Neural progenitor cell (in vitro differentiated cells): ENCODE measurements at regions not wholly inside any gene's neighbourhood (a gene's known extent, or its start where the extent isn't known, plus 50 kb on each side); places are given as distances from the start of the nearest gene placed in this dataset.

ENCODE experiments used
- DNase-seq: peaks from one replicate; pipeline ENCODE4 v3.0.0-alpha.2; 2016; ENCODE audit warnings: low spot score
- H2AFZ ChIP-seq: fragments of 200-600 bp; sonication (generic); replicated peaks from 2 replicates; pipeline ENCODE4 v1.6.1; 2016; ENCODE audit warnings: antibody characterized with exemption
- H3F3A ChIP-seq: fragments of 200-600 bp; sonication (generic); 2 replicates; pipeline ENCODE4 v1.6.1; 2016; ENCODE audit warnings: antibody characterized with exemption, low read depth
- H3K27ac ChIP-seq: fragments of 200-600 bp; sonication (generic); 2 replicates; pipeline ENCODE4 v1.5.1; 2016; ENCODE audit warnings: mild to moderate bottlenecking
- H3K27me3 ChIP-seq: fragments of 200-600 bp; sonication (generic); 2 replicates; pipeline ENCODE4 v1.6.1; 2016; ENCODE audit warnings: mild to moderate bottlenecking, moderate library complexity
- H3K36me3 ChIP-seq: fragments of 200-600 bp; sonication (generic); 2 replicates; pipeline ENCODE4 v1.5.1; 2016
- H3K4me1 ChIP-seq: fragments of 200-600 bp; sonication (generic); 2 replicates; pipeline ENCODE4 v1.6.1; 2016; ENCODE audit warnings: mixed run types
- H3K4me2 ChIP-seq: fragments of 200-600 bp; sonication (generic); 2 replicates; pipeline ENCODE4 v1.6.1; 2016
- H3K4me3 ChIP-seq: fragments of 200-600 bp; sonication (generic); 2 replicates; pipeline ENCODE4 v1.5.1; 2016
- H3K79me2 ChIP-seq: fragments of 200-600 bp; sonication (generic); 2 replicates; pipeline ENCODE4 v1.6.1; 2016; ENCODE audit warnings: low read depth
- H3K9ac ChIP-seq: fragments of 200-600 bp; sonication (generic); 2 replicates; pipeline ENCODE4 v1.6.1; 2016
- H3K9me3 ChIP-seq: fragments of 200-600 bp; sonication (generic); 2 replicates; pipeline ENCODE4 v1.5.1; 2016; ENCODE audit warnings: low read depth
- H4K20me1 ChIP-seq: fragments of 200-600 bp; sonication (generic); 2 replicates; pipeline ENCODE4 v1.6.1; 2016; ENCODE audit warnings: low read depth
- H3K27ac Mint-ChIP-seq: 3 replicates; pipeline ENCODE4 v1.8.0; 2021; ENCODE audit warnings: mixed read lengths
- H3K27me3 Mint-ChIP-seq: 2 replicates; pipeline ENCODE4 v1.8.0; 2022; ENCODE audit warnings: low read depth, mild to moderate bottlenecking, inconsistent platforms, moderate library complexity, mixed read lengths; ENCODE audit not compliant: insufficient read depth
- H3K36me3 Mint-ChIP-seq: 3 replicates; pipeline ENCODE4 v1.8.0; 2021; ENCODE audit warnings: mixed read lengths
- H3K4me1 Mint-ChIP-seq: 3 replicates; pipeline ENCODE4 v1.8.0; 2021; ENCODE audit warnings: mixed read lengths
- H3K4me3 Mint-ChIP-seq: 3 replicates; pipeline ENCODE4 v1.8.0; 2021; ENCODE audit warnings: mild to moderate bottlenecking, moderate library complexity, mixed read lengths
- H3K9me3 Mint-ChIP-seq: 3 replicates; pipeline ENCODE4 v1.8.0; 2020; ENCODE audit warnings: mixed read lengths
- EZH2 ChIP-seq: fragments of 200-600 bp; sonication (generic); IDR thresholded peaks from 2 replicates; pipeline ENCODE4 v1.6.1; 2017; ENCODE audit warnings: antibody characterized with exemption, mild to moderate bottlenecking, moderate library complexity
- EZH2phosphoT487 ChIP-seq: fragments of 200-600 bp; sonication (generic); IDR thresholded peaks from 2 replicates; pipeline ENCODE4 v1.6.1; 2017; ENCODE audit warnings: antibody characterized with exemption
- TF ChIP-seq, protein P1 (sequence below): fragments of 200-600 bp; sonication (generic); IDR thresholded peaks from 2 replicates; pipeline ENCODE4 v1.5.1; 2017; ENCODE audit warnings: antibody characterized with exemption, mild to moderate bottlenecking

- Histone ChIP-seq H3K79me2 (no peaks in the 10 kb centered on the region), H3K9me3 (no peaks in the 10 kb centered on the region), H3K27me3 (no peaks in the 10 kb centered on the region), H3K36me3 (no peaks in the 10 kb centered on the region), H3K4me2 (no peak overlapping the region), H3F3A (no peaks in the 10 kb centered on the region), H3K27ac (no peak overlapping the region), H4K20me1 (no peaks in the 10 kb centered on the region), H3K4me1 (no peaks in the 10 kb centered on the region), H3K9ac (no peak overlapping the region), H3K4me3 (no peak overlapping the region), H2AFZ (no peak overlapping the region)
- Mint-ChIP-seq H3K27ac (no peak overlapping the region), H3K36me3 (no peaks in the 10 kb centered on the region), H3K27me3 (no peaks in the 10 kb centered on the region), H3K4me3 (no peak overlapping the region), H3K9me3 (no peaks in the 10 kb centered on the region), H3K4me1 (no peaks in the 10 kb centered on the region)
- no peak for DNase-seq
- TF ChIP-seq EZH2phosphoT487 = no peak
- TF ChIP-seq, protein P1, sequence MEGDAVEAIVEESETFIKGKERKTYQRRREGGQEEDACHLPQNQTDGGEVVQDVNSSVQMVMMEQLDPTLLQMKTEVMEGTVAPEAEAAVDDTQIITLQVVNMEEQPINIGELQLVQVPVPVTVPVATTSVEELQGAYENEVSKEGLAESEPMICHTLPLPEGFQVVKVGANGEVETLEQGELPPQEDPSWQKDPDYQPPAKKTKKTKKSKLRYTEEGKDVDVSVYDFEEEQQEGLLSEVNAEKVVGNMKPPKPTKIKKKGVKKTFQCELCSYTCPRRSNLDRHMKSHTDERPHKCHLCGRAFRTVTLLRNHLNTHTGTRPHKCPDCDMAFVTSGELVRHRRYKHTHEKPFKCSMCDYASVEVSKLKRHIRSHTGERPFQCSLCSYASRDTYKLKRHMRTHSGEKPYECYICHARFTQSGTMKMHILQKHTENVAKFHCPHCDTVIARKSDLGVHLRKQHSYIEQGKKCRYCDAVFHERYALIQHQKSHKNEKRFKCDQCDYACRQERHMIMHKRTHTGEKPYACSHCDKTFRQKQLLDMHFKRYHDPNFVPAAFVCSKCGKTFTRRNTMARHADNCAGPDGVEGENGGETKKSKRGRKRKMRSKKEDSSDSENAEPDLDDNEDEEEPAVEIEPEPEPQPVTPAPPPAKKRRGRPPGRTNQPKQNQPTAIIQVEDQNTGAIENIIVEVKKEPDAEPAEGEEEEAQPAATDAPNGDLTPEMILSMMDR = no peak
- no peak for TF ChIP-seq EZH2
Observed at GRCh38 chr6:66731310-66731709, 1024.3 kb upstream of the EYS start.

- Histone ChIP-seq H4K20me1 (no peaks in the 10 kb centered on the region), H3K27ac (no peak overlapping the region), H3K4me2 (no peak overlapping the region), H3K4me1 (no peaks in the 10 kb centered on the region), H3F3A (no peaks in the 10 kb centered on the region), H3K4me3 (no peak overlapping the region), H3K9me3 (no peaks in the 10 kb centered on the region), H3K9ac (no peak overlapping the region), H3K27me3 (no peaks in the 10 kb centered on the region), H3K79me2 (no peaks in the 10 kb centered on the region), H3K36me3 (no peaks in the 10 kb centered on the region), H2AFZ (no peak overlapping the region)
- no peaks in the 10 kb centered on the region for H3K9me3 Mint-ChIP-seq
- no peaks in the 10 kb centered on the region for H3K4me1 Mint-ChIP-seq
- no peaks in the 10 kb centered on the region for H3K36me3 Mint-ChIP-seq
- H3K27ac Mint-ChIP-seq = no peak overlapping the region
- no peak for TF ChIP-seq EZH2phosphoT487
- TF ChIP-seq EZH2 = no peak
- TF ChIP-seq, protein P1 = no peak
- H3K27me3 Mint-ChIP-seq = no peaks in the 10 kb centered on the region
- no peak overlapping the region for H3K4me3 Mint-ChIP-seq
- DNase-seq = no peak
Observed at GRCh38 chr6:66725670-66726069, 1018.6 kb upstream of the EYS start.

DNA sequence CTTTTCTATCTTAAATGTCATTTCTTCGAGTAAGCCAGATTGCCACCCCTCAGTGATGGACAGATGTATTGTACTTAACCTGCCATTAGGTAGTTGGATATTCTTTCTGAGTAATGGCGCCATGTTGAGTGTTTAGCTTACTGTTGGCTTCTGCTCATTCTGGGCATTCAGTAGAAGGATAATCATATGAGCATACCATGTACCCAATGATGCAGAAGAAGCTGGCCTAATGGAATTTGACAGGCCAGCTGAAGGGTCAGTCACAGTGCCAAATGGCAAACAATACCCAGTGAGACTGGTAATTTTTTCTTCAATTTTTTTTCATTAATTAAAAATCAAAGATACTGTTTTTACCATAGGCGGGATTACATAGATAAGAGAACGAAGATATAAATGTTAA is 1010.8 kb upstream of the EYS start:
- no peaks in the 10 kb centered on the region for H3K9me3 Mint-ChIP-seq

More for the DNA sequence above, 1010.8 kb upstream of the EYS start:
- no peaks in the 10 kb centered on the region for H3K79me2 ChIP-seq
- no peaks in the 10 kb centered on the region for H3K36me3 Mint-ChIP-seq
- TF ChIP-seq EZH2 = no peak
- no peak for TF ChIP-seq EZH2phosphoT487
- TF ChIP-seq, protein P1 = no peak
- peak; percentile 34 for DNase-seq
- H3K27me3 Mint-ChIP-seq = peaks cover 3% of the 10 kb centered on the region
- no peaks in the 10 kb centered on the region for H3K36me3 ChIP-seq
- H3K27ac Mint-ChIP-seq = no peak overlapping the region
- no peaks in the 10 kb centered on the region for H3K27me3 ChIP-seq
- H3K9me3 ChIP-seq = no peaks in the 10 kb centered on the region
- no peak overlapping the region for H3K4me3 ChIP-seq
- no peaks in the 10 kb centered on the region for H3K4me1 ChIP-seq
- no peak overlapping the region for H3K27ac ChIP-seq
- no peak overlapping the region for H3K9ac ChIP-seq
- H4K20me1 ChIP-seq = no peaks in the 10 kb centered on the region
- no peak overlapping the region for H2AFZ ChIP-seq
- no peak overlapping the region for H3K4me2 ChIP-seq
- H3F3A ChIP-seq = no peaks in the 10 kb centered on the region
- peaks cover 7% of the 10 kb centered on the region for H3K4me1 Mint-ChIP-seq
- no peak overlapping the region for H3K4me3 Mint-ChIP-seq
